Smooth muscle cell (in vitro differentiated cells): ENCODE measurements at regions not wholly inside any gene's neighbourhood (a gene's known extent, or its start where the extent isn't known, plus 50 kb on each side); places are given as distances from the start of the nearest gene placed in this dataset.

ENCODE experiments used
- DNase-seq: peaks from one replicate; lab custom pipeline; 2025; ENCODE audit not compliant: unreplicated experiment; lab: John Stamatoyannopoulos, UW
- H2AFZ ChIP-seq: fragments of 200-600 bp; sonication (generic); 2 replicates; pipeline ENCODE4 v1.6.0; 2016; ENCODE audit warnings: antibody characterized with exemption, low read depth, mild to moderate bottlenecking
- H3F3A ChIP-seq: fragments of 200-600 bp; sonication (generic); 2 replicates; pipeline ENCODE4 v1.6.0; 2017; ENCODE audit warnings: antibody characterized with exemption, low read depth
- H3K27ac ChIP-seq: fragments of 200-600 bp; sonication (generic); 2 replicates; pipeline ENCODE4 v1.5.1; 2016; ENCODE audit warnings: low read depth, mild to moderate bottlenecking
- H3K27me3 ChIP-seq: fragments of 200-600 bp; sonication (generic); 2 replicates; pipeline ENCODE4 v1.6.1; 2016; ENCODE audit warnings: low read depth, mild to moderate bottlenecking
- H3K36me3 ChIP-seq: fragments of 200-600 bp; sonication (generic); 2 replicates; pipeline ENCODE4 v1.5.1; 2016; ENCODE audit warnings: low read depth
- H3K4me1 ChIP-seq: fragments of 200-600 bp; sonication (generic); 2 replicates; pipeline ENCODE4 v1.5.1; 2016; ENCODE audit warnings: low read depth
- H3K4me2 ChIP-seq: fragments of 200-600 bp; sonication (generic); 2 replicates; pipeline ENCODE4 v1.6.0; 2016; ENCODE audit warnings: mild to moderate bottlenecking
- H3K4me3 ChIP-seq: fragments of 200-600 bp; sonication (generic); 2 replicates; pipeline ENCODE4 v1.5.1; 2016; ENCODE audit warnings: mild to moderate bottlenecking
- H3K79me2 ChIP-seq: fragments of 200-600 bp; sonication (generic); 2 replicates; pipeline ENCODE4 v1.6.0; 2016; ENCODE audit warnings: low read depth, mild to moderate bottlenecking
- H3K9ac ChIP-seq: fragments of 200-600 bp; sonication (generic); 2 replicates; pipeline ENCODE4 v1.6.0; 2016; ENCODE audit warnings: low read depth
- H3K9me3 ChIP-seq: fragments of 200-600 bp; sonication (generic); replicated peaks from 2 replicates; pipeline ENCODE4 v1.5.1; 2016; ENCODE audit warnings: low read depth
- H4K20me1 ChIP-seq: fragments of 200-600 bp; sonication (generic); 2 replicates; pipeline ENCODE4 v1.6.0; 2016; ENCODE audit warnings: low read depth
- WGBS: methylation state at CpG from one replicate; pipeline ENCODE4 v1.1.7; 2016; ENCODE audit warnings: low lambda C conversion rate; 5-methylcytosine and 5-hydroxymethylcytosine counted together
- TF ChIP-seq, protein P1 (sequence below): fragments of 200-600 bp; sonication (generic); IDR thresholded peaks from 2 replicates; pipeline ENCODE4 v1.5.1; 2017; ENCODE audit warnings: borderline replicate concordance, mild to moderate bottlenecking, antibody characterized with exemption; ENCODE audit not compliant: insufficient read depth, poor library complexity, severe bottlenecking

DNA sequence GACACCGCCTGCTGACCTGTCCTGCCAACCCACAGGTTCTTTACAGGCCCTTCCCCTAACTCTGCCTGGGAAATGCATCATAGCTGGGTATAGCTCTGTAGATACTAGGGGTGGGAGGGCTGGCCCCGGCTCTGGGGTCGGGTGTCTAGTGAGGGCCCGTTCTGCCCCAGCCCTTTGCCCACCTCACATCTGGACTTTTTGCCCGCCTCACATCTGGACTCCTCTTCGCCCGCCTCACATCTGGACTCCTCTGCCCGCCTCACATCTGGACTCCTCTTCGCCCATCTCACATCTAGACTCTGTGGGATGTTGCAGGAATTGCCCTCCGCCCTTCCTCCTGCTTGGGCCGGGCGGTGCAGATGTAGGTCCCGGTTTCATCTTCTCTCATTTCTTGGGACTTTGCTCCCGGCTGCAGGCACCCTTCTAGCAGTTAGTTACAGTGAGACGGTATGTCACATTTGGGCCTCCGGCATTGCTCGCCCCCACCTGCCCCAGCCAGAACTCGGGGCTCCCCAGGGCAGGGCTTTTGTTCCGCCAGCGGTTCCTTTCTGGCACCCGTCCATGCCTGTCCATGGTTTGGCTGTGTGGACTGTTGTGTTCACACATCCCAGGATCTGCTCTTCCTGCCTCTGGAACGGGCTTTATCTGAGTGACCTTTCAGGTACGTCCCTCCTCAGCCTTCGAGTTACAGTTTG, 1153.7 kb downstream of the BRD1 start:
- Histone ChIP-seq H3K27ac (no peak overlapping the region), H4K20me1 (no peaks in the 10 kb centered on the region), H2AFZ (no peak overlapping the region), H3K9me3 (peaks cover 8% of the 10 kb centered on the region), H3K4me2 (no peak overlapping the region), H3K4me3 (no peak overlapping the region), H3K4me1 (no peaks in the 10 kb centered on the region), H3K36me3 (no peaks in the 10 kb centered on the region), H3F3A (no peaks in the 10 kb centered on the region), H3K9ac (no peak overlapping the region), H3K27me3 (no peaks in the 10 kb centered on the region), H3K79me2 (no peaks in the 10 kb centered on the region)
- TF ChIP-seq, protein P1, sequence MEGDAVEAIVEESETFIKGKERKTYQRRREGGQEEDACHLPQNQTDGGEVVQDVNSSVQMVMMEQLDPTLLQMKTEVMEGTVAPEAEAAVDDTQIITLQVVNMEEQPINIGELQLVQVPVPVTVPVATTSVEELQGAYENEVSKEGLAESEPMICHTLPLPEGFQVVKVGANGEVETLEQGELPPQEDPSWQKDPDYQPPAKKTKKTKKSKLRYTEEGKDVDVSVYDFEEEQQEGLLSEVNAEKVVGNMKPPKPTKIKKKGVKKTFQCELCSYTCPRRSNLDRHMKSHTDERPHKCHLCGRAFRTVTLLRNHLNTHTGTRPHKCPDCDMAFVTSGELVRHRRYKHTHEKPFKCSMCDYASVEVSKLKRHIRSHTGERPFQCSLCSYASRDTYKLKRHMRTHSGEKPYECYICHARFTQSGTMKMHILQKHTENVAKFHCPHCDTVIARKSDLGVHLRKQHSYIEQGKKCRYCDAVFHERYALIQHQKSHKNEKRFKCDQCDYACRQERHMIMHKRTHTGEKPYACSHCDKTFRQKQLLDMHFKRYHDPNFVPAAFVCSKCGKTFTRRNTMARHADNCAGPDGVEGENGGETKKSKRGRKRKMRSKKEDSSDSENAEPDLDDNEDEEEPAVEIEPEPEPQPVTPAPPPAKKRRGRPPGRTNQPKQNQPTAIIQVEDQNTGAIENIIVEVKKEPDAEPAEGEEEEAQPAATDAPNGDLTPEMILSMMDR = no peak
- no peak for DNase-seq
- WGBS = 94% methylated on average over 20 of the region's 24 CpGs

DNA sequence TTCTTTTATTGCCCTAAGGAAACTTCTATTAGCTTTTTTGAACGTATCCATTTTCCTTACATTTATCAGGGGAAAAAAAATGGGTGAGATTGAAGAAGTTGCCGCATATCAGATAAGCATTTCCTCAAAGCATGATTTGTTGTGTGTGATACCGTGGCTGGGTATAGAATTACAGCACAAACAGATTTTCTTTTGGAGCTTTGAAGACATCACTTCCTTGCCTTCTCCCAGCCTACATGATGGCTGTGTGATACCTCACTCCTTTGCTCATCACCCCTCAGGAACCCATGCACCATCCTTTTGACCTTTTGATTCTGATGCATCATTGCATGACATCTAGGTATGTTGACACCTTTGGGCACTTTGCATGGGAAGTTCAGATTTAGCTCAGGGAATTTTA, 1155.3 kb downstream of the BRD1 start:
- Histone ChIP-seq H3K9ac (no peak overlapping the region), H3K27ac (no peak overlapping the region), H3F3A (no peaks in the 10 kb centered on the region), H3K9me3 (peaks cover 8% of the 10 kb centered on the region), H3K27me3 (no peaks in the 10 kb centered on the region), H4K20me1 (no peaks in the 10 kb centered on the region), H3K79me2 (no peaks in the 10 kb centered on the region), H3K4me1 (no peaks in the 10 kb centered on the region), H3K4me2 (no peak overlapping the region), H3K36me3 (no peaks in the 10 kb centered on the region), H2AFZ (no peak overlapping the region), H3K4me3 (no peak overlapping the region)
- 94% methylated on average over 3 of the region's 3 CpGs for WGBS
- TF ChIP-seq, protein P1 = no peak
- no peak for DNase-seq

DNA sequence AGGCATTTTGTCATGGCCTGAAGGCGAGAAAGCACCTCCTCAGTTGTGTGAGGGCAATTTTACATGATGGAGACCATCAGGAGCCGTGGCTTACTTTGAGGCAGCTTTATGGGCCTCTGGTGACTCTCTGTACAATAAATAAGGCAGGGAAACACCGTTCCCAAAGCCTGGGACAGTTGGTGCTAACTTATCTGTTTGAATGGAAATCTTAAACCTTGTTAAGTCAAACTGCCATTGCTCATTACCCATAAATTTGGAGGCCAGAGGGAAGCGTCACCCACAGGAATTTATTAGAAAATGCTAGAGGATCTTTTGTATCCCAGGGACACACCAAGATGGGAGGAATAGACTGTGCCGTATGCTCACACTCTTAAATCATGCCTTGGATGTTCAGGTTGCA, 1156.9 kb downstream of the BRD1 start:
- no peaks in the 10 kb centered on the region for H4K20me1 ChIP-seq
- WGBS = 29% methylated on average over 5 of the region's 5 CpGs
- H3K36me3 ChIP-seq = no peaks in the 10 kb centered on the region
- no peak for DNase-seq
- no peaks in the 10 kb centered on the region for H3K79me2 ChIP-seq
- H3K27ac ChIP-seq = no peak overlapping the region
- H2AFZ ChIP-seq = no peak overlapping the region
- no peaks in the 10 kb centered on the region for H3K4me1 ChIP-seq
- H3K9ac ChIP-seq = no peak overlapping the region
- TF ChIP-seq, protein P1 = no peak
- peaks cover 8% of the 10 kb centered on the region for H3K9me3 ChIP-seq
- no peaks in the 10 kb centered on the region for H3F3A ChIP-seq
- H3K4me3 ChIP-seq = no peak overlapping the region
- no peak overlapping the region for H3K4me2 ChIP-seq
- no peaks in the 10 kb centered on the region for H3K27me3 ChIP-seq
